GM21786 (cell line): ENCODE measurements at regions not wholly inside any gene's neighbourhood (a gene's known extent, or its start where the extent isn't known, plus 50 kb on each side); places are given as distances from the start of the nearest gene placed in this dataset.

Experiments used
- ATAC-seq: cut with Tn5 transposase; IDR thresholded peaks from one replicate; pipeline ENCODE4 v1.9.1; 2021; ENCODE audit not compliant: unreplicated experiment

DNA sequence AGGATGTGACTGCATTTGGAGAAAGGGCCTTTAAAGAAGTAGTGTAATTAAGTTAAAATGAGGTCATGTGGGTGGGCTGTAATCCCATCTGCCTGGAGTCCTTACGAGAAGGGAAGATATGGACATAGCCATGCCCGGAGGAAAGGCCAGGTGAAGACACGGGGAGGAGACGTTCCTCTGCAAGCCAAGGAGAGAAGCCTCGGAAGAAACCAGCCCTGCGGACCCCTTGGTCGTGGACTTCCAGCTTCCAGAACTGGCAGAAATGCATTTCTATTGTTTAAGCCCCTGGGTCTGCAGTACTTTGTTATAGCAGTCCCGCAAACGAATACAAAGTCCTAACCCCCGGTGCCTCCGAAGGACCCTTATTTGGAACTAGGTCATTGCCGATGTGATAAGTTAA is 87.6 kb upstream of the TAF1B start:
- no peak for ATAC-seq

DNA sequence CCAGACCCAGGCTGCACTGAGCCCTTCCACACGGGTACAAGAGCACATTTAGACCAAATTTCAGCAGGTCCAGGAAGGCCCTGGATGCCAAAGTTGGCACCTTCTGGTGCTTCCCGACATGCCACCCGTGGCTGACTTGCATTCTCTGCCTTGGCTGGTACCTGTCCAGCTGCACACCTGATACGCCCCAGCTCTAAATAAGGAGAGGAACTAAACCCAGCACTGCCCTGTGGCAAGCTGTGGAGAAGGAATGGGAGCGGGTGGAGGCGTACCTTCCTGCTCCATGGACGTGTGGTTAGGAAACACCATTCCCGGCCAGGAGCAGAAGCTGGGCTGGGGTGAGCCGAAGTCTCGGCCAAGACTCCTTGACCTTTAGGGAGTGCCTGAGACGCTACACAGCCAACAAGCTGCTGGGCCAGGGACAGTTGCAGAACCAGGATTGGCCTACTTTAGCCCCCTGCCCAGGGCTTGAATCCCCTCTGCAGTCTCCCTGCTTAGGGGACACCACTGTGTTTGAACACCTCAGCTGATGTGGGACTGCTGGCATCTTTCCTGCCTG is 86.5 kb upstream of the TAF1B start:
- no peak for ATAC-seq

DNA sequence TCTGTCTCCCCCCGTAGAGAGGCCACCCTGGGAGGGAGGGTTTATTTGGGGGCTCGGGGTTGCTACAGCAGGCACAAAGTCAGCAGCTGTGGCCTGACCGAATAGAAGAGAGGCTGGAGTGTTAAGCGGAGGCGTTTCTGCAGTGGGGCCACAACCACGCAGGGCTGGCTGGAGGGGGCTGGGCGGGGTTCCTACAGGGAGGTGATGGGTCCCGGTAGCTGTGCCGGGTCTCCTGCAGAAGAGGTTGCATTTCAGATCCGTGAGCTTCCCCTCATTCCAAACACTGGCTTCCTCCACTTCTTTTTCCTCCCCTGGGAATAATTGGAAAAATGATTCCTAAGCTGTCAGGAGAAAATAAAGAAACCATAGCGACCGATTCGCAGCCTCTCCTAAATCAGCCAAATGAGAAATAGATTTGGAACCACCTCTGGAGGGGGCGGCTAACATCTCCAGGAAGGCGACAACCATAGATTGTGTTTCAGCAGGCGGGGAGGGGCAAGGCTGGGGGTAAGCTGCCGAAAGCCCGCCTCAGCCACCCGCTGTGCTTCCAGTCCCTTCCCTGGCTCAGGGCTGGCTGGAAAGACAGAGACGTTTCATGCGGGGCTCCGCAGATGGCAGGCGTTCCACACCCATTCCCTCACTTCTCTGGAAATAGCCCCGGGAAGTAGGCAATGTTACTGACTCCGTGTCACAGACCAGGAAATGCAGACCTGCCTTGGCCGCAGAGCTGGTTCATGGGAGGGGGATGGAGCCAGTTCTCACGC is 85.6 kb upstream of the TAF1B start:
- no peak for ATAC-seq

DNA sequence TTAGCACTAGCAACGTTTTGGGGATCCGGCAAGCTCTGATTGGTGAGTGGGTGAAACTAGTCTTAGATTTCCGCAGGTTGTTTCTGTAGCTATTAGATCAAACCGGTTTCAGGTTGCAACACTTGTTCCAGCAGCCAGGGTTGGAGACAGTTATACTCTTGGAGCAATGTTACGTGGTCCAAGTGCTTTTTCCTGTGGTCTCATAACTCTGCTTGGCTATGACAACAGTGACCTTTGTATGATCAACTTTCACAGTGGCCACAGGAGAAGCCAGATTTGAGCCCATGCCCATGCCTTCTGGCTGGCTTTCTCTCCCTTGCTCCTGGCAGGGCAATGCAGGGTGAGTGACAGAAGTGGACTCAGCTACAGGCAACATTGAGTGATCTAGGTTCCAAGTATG is 84.5 kb upstream of the TAF1B start:
- ATAC-seq, result no peak

DNA sequence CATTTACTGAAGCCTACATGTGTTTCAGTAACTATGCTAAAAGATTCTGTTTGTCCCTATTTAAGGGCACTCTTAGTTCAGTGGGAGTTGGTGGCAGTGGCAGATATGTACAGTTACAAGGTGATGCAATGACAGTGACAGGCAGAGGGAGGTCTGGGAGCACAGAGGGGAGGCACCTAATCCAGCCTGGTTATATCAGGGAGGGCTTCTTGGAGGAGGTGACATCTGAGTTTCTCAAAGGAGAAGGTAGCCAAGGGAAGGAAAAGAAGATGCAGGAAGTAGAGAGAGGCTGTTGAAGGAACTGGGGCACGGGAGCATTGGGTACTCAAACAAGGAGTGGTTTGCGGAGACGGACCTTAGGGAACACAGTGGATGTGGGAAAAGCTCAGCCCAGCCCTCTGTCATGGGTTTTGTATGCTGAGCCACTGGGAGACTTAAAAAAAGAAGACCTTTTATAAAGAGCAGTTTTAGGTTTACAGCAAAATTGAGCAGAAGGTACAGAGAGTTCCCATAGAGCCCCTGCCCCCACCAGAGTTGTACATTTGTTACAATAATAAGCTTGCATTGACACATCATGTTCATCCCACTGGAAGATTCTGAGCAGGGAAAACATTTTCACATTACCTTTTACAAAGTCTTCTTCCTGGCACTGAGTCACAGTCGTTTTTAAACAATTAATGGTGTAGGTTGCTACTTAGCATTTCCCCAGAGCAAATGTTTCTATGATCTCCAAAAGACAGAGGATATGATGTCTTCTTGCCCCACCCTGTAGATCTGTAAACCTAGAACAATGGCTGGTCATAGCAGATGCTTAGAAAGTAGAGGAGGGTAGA is 83.0 kb upstream of the TAF1B start:
- ATAC-seq, result no peak

DNA sequence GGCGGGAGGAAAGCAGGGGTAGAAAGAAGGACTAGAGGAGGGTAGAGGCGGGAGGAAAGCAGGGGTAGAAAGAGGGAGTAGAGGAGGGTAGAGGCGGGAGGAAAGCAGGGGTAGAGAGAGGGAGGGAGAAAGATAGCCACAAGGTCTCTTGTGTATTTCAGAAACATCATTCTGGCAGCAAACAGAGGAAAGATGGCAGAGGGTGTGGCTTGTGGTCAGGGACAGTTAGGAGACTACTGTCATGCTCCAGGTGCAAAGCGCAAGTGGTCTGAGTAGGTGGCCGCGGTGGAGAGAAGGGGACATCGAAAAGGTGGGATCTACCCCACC is 82.4 kb upstream of the TAF1B start:
- no peak for ATAC-seq

DNA sequence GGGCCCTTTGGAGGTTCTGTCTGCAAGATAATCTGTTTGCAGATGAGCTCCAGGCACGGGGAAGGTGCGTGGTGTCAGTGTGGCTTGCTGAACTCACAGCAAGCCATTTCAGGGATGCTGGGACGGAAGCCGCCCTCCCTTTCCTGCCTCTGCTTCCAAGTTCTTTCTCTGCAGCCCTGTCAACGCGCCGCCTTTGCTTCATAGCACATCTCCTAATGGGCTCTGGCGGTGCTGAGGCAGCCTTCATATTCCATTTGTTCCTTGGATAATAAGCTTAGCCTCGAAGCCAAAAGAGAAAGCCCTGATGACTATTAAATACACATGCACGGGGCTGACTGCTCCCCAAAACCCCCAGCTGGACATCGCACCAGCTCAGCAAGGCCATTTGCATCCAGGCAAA is 81.7 kb upstream of the TAF1B start:
- ATAC-seq, result no peak

DNA sequence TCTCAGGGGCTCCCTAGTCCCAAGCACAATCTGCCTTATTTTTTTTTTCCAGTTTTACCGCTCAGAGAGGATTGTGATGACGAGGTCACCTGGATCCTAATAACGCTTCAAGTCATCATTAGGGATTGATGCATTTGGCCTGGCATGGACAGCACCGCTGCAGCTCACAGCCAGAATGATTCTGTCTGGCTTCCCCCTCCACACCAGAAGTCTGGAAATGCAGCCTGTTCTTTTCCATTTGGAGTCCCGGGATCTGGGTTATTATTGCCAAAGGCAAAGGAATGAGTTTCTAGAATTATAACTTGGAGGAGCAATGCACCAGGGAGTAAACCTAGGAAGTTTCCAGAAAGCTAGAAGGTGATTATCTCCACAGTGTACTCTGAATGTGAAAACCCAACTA is 81.1 kb upstream of the TAF1B start:
- no peak for ATAC-seq

DNA sequence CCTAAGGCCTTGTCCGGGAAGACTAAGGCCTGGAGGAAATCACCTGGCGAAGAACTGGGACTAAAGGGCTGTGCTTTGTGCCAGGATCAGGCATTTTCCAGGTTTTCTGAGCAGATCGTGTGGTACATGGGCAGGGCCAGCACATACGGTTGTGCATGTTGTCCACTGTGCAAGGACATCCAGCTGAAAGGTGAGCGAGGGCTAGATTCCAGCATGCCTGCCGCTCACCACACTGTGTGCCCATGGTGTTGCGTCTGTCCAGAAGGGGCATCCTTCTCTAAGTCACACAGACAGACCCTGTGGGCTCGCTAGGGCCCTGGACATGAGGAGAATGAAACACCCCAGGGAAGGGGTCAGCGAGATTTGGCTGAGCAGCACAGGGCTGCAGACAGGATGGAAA is 80.3 kb upstream of the TAF1B start:
- no peak for ATAC-seq

DNA sequence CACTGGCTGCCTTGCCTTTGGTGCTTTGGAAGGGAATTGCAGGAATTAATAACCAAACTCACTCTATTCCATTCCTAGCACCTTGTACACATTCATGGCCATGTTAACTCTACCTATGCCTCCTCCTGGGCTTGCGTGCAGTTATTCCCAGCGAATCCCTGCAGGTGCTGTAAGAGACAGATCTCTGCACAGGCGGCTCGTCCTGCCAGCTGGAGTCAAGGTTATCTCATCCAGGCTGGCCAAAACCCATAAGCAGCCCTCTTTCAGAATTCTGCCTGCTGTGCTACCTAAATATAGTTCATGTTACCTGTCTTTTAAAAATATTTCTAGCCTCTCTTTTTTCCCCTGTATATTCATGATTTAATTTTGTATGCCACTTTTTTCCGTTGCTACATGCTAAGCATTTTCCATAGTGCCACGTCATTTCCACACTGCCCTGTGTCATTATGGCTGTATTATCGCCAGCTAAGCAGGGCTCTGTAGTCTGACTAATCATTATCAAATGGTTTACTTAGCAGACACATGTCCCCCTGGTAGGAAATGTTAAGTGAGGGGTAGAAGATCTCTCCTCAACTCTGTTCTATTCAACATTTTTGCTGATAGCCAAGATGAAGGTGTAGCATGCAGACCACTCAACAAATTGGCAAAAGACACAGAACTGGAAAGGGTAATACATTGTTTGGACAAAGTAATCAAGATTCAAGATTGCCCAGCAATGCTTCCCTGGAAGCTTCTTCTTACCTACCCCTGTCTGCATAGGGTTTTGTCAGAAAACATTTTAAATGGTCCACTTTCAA is 79.7 kb upstream of the TAF1B start:
- no peak for ATAC-seq

DNA sequence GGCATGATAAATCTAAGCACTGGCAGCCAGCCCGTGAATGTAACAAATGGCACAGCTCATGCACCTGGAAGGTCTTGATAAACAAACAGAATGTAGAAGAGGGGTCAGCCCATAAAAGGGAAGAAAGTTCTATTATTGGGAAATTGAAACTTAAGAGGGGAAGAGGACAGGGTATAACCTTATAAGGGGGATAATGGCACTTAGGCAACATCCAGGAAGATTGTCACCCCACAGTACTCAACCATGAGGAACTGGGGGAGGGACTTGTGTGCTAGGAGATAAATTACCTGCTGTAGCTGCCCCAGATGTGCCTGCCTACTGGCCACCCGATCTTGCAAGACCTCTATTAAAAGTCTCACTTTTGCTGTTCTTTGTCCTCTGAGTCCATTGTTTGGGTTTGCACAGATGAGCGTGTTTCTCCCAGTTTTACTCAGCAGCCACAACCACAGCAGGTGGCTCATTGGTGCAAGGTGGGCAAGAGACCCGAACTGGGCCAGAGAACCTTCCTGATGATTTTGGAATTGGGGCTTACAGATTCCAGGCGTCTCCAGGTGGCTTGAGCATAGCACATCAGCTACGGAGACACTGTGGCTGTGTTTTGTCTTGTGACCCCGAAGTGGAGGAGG is 79.0 kb upstream of the TAF1B start:
- ATAC-seq, result no peak

DNA sequence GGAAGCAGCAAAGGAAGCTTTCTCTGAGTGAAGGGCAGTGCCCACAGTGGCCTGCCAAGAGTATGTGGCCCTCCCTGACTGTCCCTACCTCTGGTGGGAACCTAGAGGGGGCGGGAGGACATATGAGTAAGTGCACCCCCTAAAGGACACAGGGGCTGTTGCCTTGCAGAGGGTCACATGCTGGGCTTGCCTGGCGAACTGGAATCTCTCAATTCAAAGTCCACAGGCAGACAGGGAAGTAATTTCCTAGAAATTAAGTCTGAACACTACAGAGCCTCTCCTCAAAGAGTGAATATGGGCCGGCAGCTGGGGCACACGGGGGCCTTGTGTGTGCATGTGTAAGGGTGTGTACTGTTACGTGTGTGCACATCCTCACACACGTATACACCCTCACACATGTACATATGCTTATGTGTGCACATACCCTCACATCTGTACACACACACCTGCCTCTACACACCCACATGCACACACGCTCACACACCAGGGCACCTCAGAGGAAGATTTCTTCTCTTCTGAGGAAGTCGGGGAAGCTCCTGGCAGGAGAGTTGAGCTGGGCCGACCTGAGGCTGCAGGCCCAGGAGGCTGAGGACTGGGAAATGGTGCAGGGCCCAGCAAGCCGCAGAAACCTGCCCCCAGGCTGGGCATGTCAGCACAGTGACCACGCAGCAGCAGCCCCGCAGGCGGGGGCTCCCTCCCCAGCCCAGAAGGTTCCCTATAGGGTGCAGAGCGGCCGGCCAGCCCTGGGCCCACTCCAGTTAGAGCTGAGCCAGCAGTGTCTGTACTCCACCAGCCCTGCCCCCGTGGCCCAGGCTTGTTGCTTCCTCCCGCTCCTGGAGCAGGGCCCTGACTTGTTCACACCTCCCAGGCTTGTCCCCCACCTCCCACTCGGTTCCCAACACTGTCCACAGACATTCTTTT is 77.4 kb upstream of the TAF1B start:
- no peak for ATAC-seq

DNA sequence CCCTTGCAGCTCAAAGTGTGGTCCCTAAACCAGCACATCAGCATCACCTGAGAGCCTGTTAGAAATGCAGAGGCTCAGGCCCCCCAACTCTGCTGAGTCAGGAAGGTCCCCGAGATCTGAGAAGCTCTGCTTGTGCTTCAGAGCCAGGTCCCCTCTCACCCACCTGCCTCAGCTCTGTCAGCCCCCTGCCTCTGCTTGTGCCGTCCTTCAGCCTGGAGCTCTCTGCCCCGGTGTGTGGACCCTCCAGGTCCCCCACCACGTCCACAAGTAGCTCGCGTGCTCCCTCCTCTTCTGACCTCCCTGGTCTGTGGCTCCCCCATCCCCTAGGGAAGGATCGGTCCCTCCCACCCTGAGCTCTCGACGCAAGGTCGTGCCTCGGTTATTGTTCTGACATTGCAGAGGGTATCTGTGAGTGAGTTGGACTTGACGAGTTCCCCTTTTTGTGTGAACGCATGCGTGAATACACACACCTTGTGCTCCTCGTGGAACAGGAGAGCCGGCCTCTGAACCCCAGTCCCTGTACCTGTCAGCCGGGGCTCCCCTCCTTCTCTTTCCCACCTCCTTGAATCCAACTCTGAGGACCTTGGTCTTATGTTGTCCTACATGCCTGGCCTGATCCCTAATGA is 75.5 kb upstream of the TAF1B start:
- no peak for ATAC-seq

DNA sequence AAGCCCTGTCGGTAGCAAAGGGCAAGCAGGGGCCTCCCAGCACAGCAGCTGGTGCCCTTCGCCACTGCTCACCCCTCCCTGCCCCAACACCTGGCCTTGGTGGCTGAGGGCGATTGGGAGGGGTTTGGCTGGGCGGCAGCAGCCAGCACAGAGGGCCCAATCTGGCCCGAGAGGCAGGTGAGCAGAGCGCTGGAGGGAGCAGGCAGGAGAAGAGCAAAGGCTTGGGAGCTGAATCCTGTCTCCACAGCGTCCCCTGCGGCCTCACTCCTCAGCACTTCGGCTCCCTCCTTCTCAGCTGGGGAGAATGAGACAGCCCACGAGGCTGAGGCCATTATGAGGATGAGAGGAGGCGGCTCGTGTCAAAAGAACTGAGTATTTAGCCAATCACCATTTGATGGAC is 74.9 kb upstream of the TAF1B start:
- ATAC-seq, result no peak

DNA sequence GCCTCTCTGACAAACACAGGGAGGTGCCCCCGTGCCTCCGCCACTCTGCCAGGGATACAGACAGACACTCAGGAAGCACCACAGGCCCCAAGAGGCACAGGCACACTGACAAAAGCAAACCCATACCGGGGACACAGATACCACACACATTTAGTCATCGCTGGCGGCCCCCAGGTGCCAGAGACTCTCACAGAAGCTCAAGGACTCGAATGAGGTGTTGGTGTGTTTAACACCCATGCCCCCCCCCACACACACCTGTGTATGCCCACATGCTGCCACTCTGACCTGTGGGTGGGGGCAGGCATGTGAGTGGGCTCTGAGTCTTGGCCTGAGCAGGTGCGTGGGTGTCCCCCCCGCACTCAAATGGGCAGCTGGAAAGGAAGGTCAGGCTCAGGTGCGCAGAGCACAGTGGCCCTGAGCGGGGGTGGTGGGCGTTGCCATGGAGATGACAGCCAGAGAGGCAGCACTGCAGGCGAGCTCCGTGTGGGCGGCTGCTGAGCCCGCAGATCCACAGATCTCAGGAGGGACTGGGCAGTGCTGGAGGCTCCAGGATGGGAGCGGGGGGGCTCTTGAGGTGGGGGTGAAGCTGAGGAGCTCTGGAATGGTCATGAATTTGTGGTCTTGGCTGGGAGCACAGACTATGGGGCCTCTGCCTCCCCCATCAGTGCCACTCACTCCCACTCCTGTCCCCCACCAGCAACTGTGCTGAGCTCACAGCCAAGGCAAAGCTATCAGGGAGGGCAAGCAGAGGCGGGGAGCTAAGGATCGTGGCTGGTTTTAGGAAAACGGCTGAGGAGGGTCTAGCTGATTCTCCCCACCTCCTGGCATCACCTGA is 73.9 kb upstream of the TAF1B start:
- ATAC-seq, result no peak

DNA sequence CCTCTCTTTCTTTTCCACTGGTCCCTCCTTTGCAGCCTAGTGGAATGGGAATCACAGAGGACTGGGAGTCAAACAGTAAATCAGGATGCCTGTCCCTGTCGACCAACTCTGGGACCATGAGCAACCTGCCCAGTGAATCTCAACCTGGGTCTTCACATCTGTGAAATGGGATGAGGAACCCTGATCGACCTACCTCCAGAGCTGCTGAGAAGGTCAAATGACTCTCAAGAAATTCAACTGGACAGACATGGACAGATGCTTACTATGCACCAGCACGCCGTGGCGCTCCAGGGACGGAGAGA is 73.3 kb upstream of the TAF1B start:
- ATAC-seq, result no peak

DNA sequence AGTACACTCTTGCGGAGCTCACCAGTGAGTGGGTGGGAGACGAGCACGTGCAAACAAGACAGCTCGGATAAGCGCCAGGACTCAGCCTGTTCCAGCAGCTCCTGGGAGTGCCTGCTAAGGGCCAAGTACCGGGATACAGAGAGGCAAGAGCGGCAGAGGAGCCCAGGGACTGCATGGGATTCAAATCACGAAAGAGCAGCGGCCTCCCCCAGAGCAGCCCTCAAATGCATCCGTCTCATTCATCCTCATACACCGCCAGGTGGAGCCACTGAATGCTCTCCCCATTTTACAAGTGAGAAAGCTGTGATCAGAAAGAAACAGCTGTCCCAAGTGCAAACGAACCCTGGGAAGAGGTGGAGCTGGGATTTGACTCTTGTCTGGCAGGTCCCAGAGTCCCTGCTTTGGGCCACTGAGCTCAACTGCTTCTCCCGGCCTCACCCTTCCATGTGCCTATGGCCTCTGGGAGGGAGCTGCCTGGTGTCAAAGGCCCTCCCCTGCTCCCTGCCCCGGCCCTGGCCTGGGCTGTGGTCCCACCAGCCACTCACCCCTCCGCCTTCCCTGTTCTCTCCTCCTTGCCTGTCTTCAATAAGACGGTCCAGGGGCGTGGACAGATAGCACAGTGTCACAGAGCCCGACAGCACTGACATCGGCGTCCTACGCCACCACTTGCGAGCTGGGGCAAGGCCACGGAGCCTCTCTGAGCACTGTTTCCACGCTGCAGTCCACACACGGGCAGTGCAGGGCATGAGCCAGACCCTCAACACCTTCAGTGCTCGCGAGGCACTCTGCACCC is 72.8 kb upstream of the TAF1B start:
- ATAC-seq, result no peak

DNA sequence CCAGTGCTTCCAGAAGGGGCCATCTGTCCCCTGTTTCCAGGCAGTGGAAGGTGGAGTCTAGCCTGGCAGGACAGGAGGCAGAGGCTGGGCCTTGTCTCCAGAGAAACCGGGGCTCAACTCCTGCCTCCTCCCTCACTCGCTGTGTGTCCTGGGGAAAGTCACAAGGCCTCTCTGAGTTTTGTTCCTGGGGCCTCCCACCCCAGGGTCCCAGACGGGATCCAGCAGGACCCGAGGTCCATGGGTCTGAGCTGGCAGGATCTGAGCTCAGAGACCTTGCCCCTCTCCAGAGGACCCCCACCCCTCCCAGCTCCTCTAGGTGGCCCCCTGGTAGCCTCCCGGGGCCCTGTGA is 72.2 kb upstream of the TAF1B start:
- no peak for ATAC-seq
